HepG2 (cell line): ENCODE measurements at regions not wholly inside any gene's neighbourhood (a gene's known extent, or its start where the extent isn't known, plus 50 kb on each side); places are given as distances from the start of the nearest gene placed in this dataset.

Experiments used
- CREM ChIP-seq, 2 experiments: sonication (generic) in 1 of 2; formaldehyde crosslinking in 1 of 2; IDR thresholded peaks; 2 replicates each; pipeline versions ENCODE4 v1.4.0 to v1.6.1; 2016 to 2020; ENCODE audit warnings: antibody characterized with exemption in 1 of 2, mild to moderate bottlenecking in 1 of 2, missing genetic modification reagents in 1 of 2
- ZKSCAN8 ChIP-seq: IDR thresholded peaks from 2 replicates; pipeline ENCODE4 v1.6.1; 2016; ENCODE audit warnings: borderline replicate concordance, missing genetic modification reagents, missing compliant biosample characterization
- TF ChIP-seq, protein P1 (sequence below): sonication (generic); formaldehyde crosslinking; IDR thresholded peaks from 2 replicates; pipeline ENCODE4 v1.8.1; 2023; ENCODE audit warnings: missing genetic modification reagents, mild to moderate bottlenecking, borderline replicate concordance
- TF ChIP-seq, protein P2 (sequence below): sonication (generic); formaldehyde crosslinking; IDR thresholded peaks from 2 replicates; pipeline ENCODE4 v1.5.0; 2020; ENCODE audit warnings: mild to moderate bottlenecking, missing genetic modification reagents, moderate library complexity

DNA sequence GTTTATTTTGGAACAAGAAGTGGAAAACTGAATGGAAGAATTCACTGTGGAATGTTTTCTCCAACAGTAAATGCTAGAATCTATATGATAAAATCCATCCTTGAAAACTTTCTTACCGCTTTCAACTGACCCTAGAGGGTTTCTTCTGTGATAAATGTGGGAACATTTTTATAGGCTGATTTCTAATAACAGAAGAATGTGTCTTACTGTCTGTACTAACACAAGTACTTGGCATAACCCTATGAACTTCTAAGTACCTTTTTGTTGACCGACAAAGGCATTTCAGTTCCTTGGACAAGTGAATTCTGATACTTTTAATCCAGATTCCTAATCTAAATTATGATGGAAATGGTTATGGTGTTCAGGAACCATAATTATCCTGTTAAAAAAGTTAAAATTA is 1109.7 kb upstream of the FLRT2 start:
- no peak for TF ChIP-seq ZKSCAN8 (CRISPR knock-in tag)
- no peak for TF ChIP-seq CREM (IDR thresholded peaks at IDR 0.05)
- TF ChIP-seq CREM (CRISPR knock-in tag; IDR thresholded peaks at IDR 0.05) = no peak
- TF ChIP-seq, protein P1, sequence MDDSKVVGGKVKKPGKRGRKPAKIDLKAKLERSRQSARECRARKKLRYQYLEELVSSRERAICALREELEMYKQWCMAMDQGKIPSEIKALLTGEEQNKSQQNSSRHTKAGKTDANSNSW (CRISPR knock-in tag) = no peak
- TF ChIP-seq, protein P2, sequence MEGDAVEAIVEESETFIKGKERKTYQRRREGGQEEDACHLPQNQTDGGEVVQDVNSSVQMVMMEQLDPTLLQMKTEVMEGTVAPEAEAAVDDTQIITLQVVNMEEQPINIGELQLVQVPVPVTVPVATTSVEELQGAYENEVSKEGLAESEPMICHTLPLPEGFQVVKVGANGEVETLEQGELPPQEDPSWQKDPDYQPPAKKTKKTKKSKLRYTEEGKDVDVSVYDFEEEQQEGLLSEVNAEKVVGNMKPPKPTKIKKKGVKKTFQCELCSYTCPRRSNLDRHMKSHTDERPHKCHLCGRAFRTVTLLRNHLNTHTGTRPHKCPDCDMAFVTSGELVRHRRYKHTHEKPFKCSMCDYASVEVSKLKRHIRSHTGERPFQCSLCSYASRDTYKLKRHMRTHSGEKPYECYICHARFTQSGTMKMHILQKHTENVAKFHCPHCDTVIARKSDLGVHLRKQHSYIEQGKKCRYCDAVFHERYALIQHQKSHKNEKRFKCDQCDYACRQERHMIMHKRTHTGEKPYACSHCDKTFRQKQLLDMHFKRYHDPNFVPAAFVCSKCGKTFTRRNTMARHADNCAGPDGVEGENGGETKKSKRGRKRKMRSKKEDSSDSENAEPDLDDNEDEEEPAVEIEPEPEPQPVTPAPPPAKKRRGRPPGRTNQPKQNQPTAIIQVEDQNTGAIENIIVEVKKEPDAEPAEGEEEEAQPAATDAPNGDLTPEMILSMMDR = no peak
